ENCODE measurements at regions not wholly inside any gene's neighbourhood (a gene's known extent, or its start where the extent isn't known, plus 50 kb on each side); places are given as distances from the start of the nearest gene placed in this dataset.

GRCh38 chr9:115597330-115597895 lies 479.5 kb upstream of the TNC start:
- no peak for DNase-seq (ENCODE audit: low spot score)
- in situ Hi-C loops (cut with MboI; ENCODE audit: low pct_unique_long_range_greater_than_20kb, low sequenced_read_pairs, unreplicated experiment) = no loop called here
- no peak for TF ChIP-seq CTCF (IDR thresholded peaks at IDR 0.05; ENCODE audit: extremely low read depth, insufficient read depth, missing control alignments)

- no peak for DNase-seq (ENCODE audit: low spot score)
- in situ Hi-C loops (cut with MboI; ENCODE audit: low pct_unique_long_range_greater_than_20kb, low sequenced_read_pairs, unreplicated experiment) = no loop called here
- no peak for TF ChIP-seq CTCF (IDR thresholded peaks at IDR 0.05; ENCODE audit: extremely low read depth, insufficient read depth, missing control alignments)
Observed at GRCh38 chr9:115598751-115599150, 480.8 kb upstream of the TNC start.

GRCh38 chr9:115599898-115600297 lies 481.9 kb upstream of the TNC start:
- DNase-seq (ENCODE audit: low spot score) = no peak
- in situ Hi-C loops (cut with MboI; ENCODE audit: low pct_unique_long_range_greater_than_20kb, low sequenced_read_pairs, unreplicated experiment) = no loop called here
- no peak for TF ChIP-seq CTCF (IDR thresholded peaks at IDR 0.05; ENCODE audit: extremely low read depth, insufficient read depth, missing control alignments)

GRCh38 chr9:115601434-115601833 lies 483.5 kb upstream of the TNC start:
- no peak for DNase-seq (ENCODE audit: low spot score)
- in situ Hi-C loops (cut with MboI; ENCODE audit: low pct_unique_long_range_greater_than_20kb, low sequenced_read_pairs, unreplicated experiment) = no loop called here
- TF ChIP-seq CTCF (IDR thresholded peaks at IDR 0.05; ENCODE audit: extremely low read depth, insufficient read depth, missing control alignments) = no peak

- TF ChIP-seq CTCF (IDR thresholded peaks at IDR 0.05; ENCODE audit: extremely low read depth, insufficient read depth, missing control alignments) = no peak
- DNase-seq (ENCODE audit: low spot score) = no peak
- in situ Hi-C loops (cut with MboI; ENCODE audit: low pct_unique_long_range_greater_than_20kb, low sequenced_read_pairs, unreplicated experiment) = no loop called here
Observed at GRCh38 chr9:115604831-115605483, 487.0 kb upstream of the TNC start.

GRCh38 chr9:115606838-115607237 lies 488.9 kb upstream of the TNC start:
- no peak for TF ChIP-seq CTCF (IDR thresholded peaks at IDR 0.05; ENCODE audit: extremely low read depth, insufficient read depth, missing control alignments)
- in situ Hi-C loops (cut with MboI; ENCODE audit: low pct_unique_long_range_greater_than_20kb, low sequenced_read_pairs, unreplicated experiment) = no loop called here
- DNase-seq (ENCODE audit: low spot score) = no peak
